GM21737 (cell line): ENCODE measurements at regions not wholly inside any gene's neighbourhood (a gene's known extent, or its start where the extent isn't known, plus 50 kb on each side); places are given as distances from the start of the nearest gene placed in this dataset.

Experiments used
- ATAC-seq: cut with Tn5 transposase; IDR thresholded peaks from one replicate; pipeline ENCODE4 v1.9.1; 2021; ENCODE audit warnings: mild to moderate bottlenecking, moderate library complexity; ENCODE audit not compliant: unreplicated experiment

GRCh38 chr18:77970814-77971213, 721.2 kb downstream of the GALR1 start:
- no peak for ATAC-seq

DNA sequence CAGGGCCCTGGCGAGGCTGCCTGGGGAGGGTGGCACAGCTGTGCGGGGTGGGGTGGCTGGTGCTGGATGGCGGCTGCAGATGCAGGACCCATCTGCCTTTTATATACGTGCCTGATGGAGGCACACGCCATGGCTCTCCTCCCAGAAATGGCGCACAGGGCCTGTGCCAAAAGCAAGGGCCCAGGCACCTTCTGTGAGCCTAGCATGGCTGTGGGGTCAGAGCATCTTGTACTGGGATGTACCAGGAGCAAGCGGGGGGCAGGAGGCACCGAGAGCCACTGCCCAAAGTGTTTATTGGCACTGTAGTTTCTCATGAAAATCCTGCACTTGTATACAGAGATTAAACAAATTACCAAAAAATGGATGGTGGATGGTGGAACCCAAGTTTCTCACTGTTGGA, 724.1 kb downstream of the GALR1 start:
- no peak for ATAC-seq

DNA sequence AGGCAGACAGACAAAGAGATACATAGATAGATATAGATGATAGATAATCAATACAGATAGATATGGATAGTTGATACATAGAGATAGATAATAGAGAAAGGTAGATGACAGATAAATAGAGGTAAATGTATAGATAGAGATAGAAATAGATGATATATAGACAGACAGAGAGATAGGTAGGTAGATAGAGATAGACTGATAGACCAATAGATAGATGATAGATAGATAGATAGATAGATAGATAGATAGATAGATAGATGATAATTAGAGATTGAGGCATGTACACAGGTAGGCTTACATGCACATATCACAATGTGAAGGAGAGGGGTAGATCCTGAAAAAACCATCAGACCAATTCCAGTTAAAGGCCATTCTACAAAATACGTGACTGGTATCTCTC, 724.7 kb downstream of the GALR1 start:
- no peak for ATAC-seq

GRCh38 chr18:77977331-77977730, 727.7 kb downstream of the GALR1 start:
- no peak for ATAC-seq

GRCh38 chr18:77980275-77980674, 730.6 kb downstream of the GALR1 start:
- ATAC-seq: no peak

- ATAC-seq: no peak
Measured at GRCh38 chr18:77981874-77982273, 732.2 kb downstream of the GALR1 start.

GRCh38 chr18:77983270-77983669, 733.6 kb downstream of the GALR1 start:
- ATAC-seq: no peak

- no peak for ATAC-seq
Measured at GRCh38 chr18:77984178-77984577, 734.5 kb downstream of the GALR1 start.

GRCh38 chr18:77984833-77985232, 735.2 kb downstream of the GALR1 start:
- no peak for ATAC-seq

GRCh38 chr18:77985526-77986281, 736.1 kb downstream of the GALR1 start:
- no peak for ATAC-seq

DNA sequence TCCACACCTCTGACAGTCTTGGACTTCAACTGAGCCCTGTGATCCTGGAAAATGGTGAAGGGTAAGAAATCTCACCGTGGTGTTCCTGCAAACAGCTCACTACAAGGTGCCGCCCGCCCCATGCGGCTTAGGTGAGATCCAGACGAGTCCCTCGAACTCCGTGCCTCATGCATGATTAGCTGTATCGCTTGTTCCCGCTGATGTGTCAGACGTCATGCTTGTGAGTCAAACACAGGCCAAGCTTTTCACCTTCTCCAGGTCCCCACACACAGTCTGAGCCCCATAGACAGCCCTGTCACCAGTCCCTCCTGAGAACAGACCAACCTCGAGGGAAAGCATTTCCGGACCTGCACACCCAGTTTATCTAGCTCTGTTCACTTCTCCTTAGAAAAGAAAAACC, 740.5 kb downstream of the GALR1 start:
- ATAC-seq: no peak

DNA sequence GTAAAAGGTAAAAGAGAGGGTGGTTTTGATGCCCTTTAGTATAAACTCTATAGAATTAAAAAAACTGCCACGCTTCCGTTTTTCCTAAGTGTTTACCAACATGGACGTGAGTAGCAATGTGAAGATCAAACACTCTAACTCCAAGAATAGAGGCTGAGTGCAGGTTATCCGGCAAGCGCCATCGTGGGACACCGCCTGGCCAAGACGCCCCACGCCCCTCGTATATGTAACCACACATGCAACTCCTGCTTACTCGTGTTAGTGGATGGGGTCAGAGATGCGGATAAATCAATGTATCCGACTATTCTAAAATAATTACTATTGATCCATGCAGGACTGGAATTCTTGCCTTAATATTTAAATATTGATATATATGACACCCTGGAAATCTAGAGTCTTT, 741.3 kb downstream of the GALR1 start:
- no peak for ATAC-seq

DNA sequence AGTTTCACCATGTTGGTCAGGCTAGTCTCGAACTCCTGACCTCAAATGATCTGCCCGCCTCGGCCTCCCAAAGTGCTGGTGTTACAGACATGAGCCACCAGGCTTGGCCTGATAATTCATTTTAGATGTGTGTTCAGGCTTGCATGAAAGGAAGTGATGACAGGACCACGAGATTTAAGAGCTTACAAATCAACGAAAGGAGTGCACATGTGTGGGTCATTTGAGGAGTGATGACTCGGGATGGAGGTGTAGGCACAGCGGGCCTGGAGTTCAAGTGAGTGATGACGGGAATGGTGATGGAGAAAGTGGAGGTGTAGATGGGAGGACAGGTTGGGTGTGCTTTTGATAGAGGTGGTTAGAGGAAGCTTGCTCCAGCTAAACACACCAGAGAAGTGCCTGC, 742.4 kb downstream of the GALR1 start:
- ATAC-seq: no peak

GRCh38 chr18:77993188-77993981, 743.7 kb downstream of the GALR1 start:
- ATAC-seq: no peak

DNA sequence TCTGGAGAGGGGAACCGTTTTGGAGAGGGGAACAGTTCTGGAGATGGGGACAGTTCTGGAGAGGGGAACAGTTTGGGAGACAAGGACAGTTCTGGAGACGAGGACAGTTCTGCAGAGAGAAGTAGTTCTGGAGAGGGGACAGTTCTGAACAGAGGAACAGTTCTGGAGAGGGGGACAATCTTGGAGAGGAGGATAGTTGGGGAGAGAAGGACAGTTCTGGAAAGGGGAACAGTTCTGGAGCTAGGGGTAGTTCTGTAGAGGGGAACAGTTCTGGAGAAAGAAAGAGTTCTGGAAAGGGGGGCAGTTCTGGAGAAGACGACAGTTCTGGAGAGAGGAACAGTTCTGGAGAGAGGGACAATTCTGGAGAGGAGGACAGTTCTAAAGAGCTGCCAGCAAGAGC, 745.9 kb downstream of the GALR1 start:
- ATAC-seq: no peak

- no peak for ATAC-seq
Measured at GRCh38 chr18:77996737-77997136, 747.1 kb downstream of the GALR1 start.

DNA sequence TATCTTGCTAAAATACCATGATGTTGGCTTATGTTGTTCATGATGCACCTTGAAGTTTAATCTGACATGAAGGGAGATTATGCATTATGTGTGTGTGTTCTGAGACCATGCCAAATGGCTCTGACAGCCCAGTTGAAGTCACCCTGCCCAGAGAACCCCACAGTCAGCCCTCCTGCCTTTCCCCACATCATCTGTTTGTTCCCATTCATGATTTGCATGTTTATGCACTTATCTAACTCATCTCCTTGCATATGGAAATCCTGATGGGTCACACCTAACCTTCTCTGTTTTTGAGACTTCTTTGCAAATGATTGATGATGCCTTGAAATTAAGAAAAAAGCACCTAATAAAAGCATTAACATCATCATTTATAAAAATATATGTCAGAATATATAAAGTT, 752.2 kb downstream of the GALR1 start:
- ATAC-seq: no peak

- no peak for ATAC-seq
Measured at GRCh38 chr18:78006006-78006773, 756.5 kb downstream of the GALR1 start.

- ATAC-seq: no peak
Measured at GRCh38 chr18:78006774-78007260, 757.2 kb downstream of the GALR1 start.

- ATAC-seq: no peak
Measured at GRCh38 chr18:78010363-78010762, 760.7 kb downstream of the GALR1 start.

- ATAC-seq: no peak
Measured at GRCh38 chr18:78017869-78018268, 768.2 kb downstream of the GALR1 start.
